Activated naive CD4-positive, alpha-beta T cell treated with anti-CD3 and anti-CD28 coated beads for 36 hours (primary cell): ENCODE measurements at regions not wholly inside any gene's neighbourhood (a gene's known extent, or its start where the extent isn't known, plus 50 kb on each side); places are given as distances from the start of the nearest gene placed in this dataset.

Experiments used
- CTCF ChIA-PET: fragments of 350-600 bp; sonication (Branson Sonifier 250); formaldehyde crosslinking; loops from one replicate; lab custom pipeline; 2021; ENCODE audit warnings: antibody characterized with exemption; lab: Charles Lee
- DNase-seq: peaks from one replicate; pipeline ENCODE4 v3.0.0-alpha.2; 2020
- H3K27ac Mint-ChIP-seq: one replicate; pipeline ENCODE4 v1.8.0; 2021; ENCODE audit warnings: mild to moderate bottlenecking, mixed read lengths
- H3K27me3 Mint-ChIP-seq: one replicate; pipeline ENCODE4 v1.8.0; 2021; ENCODE audit warnings: low read depth, mixed read lengths
- H3K36me3 Mint-ChIP-seq: one replicate; pipeline ENCODE4 v1.8.0; 2021; ENCODE audit warnings: low read depth, mixed read lengths
- H3K4me1 Mint-ChIP-seq: one replicate; pipeline ENCODE4 v1.8.0; 2021; ENCODE audit warnings: low read depth, mixed read lengths
- H3K4me3 Mint-ChIP-seq: one replicate; pipeline ENCODE4 v1.8.0; 2021; ENCODE audit warnings: mild to moderate bottlenecking, moderate library complexity, mixed read lengths
- H3K9me3 Mint-ChIP-seq: one replicate; pipeline ENCODE4 v1.8.0; 2021; ENCODE audit warnings: mixed read lengths
- intact Hi-C: fragments of 100-400 bp; cut with micrococcal nuclease; formaldehyde crosslinking; loops from one replicate; pipeline ENCODE4 v1.15.1; 2023

DNA sequence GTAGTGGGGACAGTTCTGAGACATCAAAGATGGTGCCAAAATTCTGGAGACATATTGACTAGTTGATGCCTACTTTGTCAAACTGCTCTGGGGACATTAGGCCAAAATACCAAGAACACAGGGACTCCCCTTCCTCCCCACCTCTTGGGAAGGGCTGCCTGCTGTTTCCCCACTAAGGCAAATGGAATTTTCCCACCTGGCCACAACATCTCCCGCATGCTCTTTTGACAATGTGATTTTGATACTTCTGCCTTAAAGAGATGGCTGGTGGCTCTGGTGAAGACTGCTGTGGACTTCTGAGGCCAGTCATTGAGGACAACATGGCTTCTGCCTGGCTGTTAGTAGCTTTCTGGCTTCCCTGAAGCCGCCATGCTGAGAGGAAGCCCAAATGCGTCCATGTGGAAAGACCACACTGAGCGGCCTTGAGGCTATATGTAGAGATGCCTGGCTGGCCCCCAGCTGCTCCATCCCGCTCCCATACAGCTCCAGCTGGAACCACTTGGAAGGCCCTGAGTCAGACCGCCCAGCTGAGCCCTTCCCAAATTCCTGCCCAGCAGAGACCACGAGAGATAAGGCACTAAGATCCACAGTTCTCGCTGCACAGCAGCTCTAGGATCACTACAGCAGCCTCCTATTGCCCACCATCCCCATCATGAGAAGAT, 226.7 kb downstream of the SYK start:
- CTCF ChIA-PET = interaction anchor here (0.8 to 3.1 kb wide), 2 partner anchors 113 to 405 kb away, joined by 3 to 14 read pairs; no protein-coding TSS in a partner anchor
- no peak for DNase-seq
- Mint-ChIP-seq H3K36me3 (no peaks in the 10 kb centered on the region), H3K27ac (no peak overlapping the region), H3K4me3 (no peak overlapping the region), H3K4me1 (no peaks in the 10 kb centered on the region), H3K27me3 (peaks cover 6% of the 10 kb centered on the region), H3K9me3 (no peaks in the 10 kb centered on the region)
- intact Hi-C loops = no loop called here

DNA sequence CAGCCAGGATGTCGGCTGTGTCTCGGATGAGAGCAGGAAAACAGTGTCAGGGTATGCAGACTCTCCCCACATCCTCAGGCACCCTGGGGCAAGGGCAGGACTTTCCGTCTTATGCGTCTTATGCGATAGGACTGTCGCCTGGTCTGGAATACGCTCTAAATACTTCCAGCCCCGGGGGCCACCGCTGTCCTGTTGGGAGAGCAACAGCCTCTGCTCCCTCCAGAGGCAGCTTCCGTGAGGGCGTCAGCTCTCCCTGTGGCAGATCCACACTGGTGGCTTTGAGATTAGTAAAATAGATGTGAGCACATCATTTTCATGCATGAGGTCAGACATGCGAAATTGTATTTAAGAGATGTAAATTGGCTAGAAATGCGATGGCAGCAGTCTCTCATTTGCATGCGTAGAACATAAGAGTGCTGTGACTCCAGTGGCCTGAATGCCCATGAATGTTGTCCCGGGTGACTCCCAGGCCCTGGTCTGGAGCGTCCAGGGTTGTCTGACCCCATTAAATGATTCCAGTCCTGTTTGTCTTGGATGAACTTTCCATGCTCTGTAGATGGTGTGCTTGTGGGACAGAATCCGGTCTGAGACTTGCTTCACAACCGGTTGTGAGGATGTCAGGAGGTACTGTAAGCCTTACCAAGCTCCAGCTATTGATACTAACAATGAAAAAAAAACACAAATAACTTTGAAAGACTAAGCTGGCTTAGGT, 228.2 kb downstream of the SYK start:
- no peak overlapping the region for H3K27ac Mint-ChIP-seq
- intact Hi-C loops = loop anchor here (5.0 kb wide), 1 partner anchor 1162 kb away; no protein-coding TSS in a partner anchor

DNA sequence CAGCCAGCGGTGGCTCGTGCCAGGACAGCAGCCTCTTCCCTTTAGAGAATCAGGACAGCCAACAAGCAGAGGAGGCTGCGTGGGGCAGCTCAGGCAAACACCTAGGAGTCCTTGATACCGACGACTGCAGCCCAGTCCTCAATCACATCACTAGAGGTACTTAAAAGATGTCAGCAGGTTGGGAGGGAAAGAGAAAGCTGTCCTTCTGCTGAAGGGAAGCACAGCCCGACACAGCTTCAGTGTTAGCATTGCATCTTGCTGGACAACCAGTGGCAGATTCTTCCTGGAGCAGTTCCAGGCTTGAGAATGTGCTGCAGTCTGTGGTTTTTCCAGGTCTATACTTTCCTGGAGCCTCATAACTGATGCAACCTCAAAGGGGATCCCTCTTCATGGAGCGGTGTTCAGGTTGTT, 230.5 kb downstream of the SYK start:
- intact Hi-C loops = loop anchor here (5.0 kb wide), 1 partner anchor 1160 kb away; no protein-coding TSS in a partner anchor
- no peak for DNase-seq

More for the DNA sequence above, 228.2 kb downstream of the SYK start:
- H3K9me3 Mint-ChIP-seq = no peaks in the 10 kb centered on the region
- no peaks in the 10 kb centered on the region for H3K4me1 Mint-ChIP-seq
- H3K27me3 Mint-ChIP-seq = peaks cover 6% of the 10 kb centered on the region
- CTCF ChIA-PET = interaction anchor here (0.6 to 3.1 kb wide), 4 partner anchors 13 to 407 kb away, joined by 3 to 14 read pairs (median 5); no protein-coding TSS in a partner anchor
- no peak overlapping the region for H3K4me3 Mint-ChIP-seq
- no peaks in the 10 kb centered on the region for H3K36me3 Mint-ChIP-seq
- DNase-seq = no peak

DNA sequence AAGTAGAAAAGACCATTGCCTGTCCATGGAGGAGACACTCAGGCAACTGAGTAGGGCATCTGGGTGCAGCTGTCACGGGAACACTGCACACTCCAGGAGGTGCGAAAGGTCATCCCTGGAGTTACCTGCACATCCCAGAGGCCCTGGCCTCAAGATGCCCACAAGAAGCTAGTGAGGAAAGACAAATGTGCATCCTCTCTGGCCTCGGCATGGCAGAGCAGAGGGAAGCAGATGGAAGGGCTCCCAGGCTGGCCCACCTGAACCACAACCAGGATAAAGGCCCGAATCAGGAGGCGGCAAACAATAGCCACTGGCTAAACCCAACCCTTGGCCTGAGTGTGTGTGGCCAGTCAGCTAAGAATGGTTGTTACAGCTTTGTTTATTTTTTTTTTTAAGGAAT, 231.7 kb downstream of the SYK start:
- H3K36me3 Mint-ChIP-seq = no peaks in the 10 kb centered on the region
- CTCF ChIA-PET = interaction anchor here (0.6 to 4.5 kb wide), 15 partner anchors 8 to 645 kb away, joined by 3 to 61 read pairs (median 5); partner anchors contain the start of gene NFIL3

More for the DNA sequence above, 230.5 kb downstream of the SYK start:
- Mint-ChIP-seq H3K4me3 (no peak overlapping the region), H3K36me3 (no peaks in the 10 kb centered on the region), H3K27ac (no peak overlapping the region), H3K27me3 (peaks cover 25% of the 10 kb centered on the region), H3K4me1 (peaks cover 11% of the 10 kb centered on the region), H3K9me3 (no peaks in the 10 kb centered on the region)
- CTCF ChIA-PET = interaction anchor here (1.2 to 4.5 kb wide), 3 partner anchors 9 to 394 kb away, joined by 3 to 61 read pairs (median 4); partner anchors contain the start of gene NFIL3

DNA sequence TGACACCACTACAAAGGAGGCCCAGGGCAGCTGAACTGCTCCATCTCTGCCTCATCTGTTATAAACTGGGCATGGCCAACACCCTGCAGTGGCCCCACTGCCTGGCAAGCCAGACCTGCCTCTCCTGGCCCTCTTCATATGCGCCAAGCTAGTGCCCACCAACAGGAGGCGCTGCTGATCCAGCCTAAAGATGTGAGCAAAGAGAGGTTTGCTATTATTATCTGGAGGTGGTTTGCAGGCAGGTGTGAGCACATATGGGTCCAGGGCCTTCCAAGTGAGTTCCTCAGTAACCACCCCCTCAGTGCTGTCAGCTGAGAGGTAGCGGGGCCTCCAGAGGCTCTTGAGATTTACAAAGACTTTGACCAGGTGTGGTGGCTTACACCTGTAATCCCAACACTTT, 232.2 kb downstream of the SYK start:
- CTCF ChIA-PET = interaction anchor here (0.6 to 4.5 kb wide), 20 partner anchors 9 to 644 kb away, joined by 3 to 61 read pairs (median 4); partner anchors contain the start of gene NFIL3
- peak; percentile 86 for DNase-seq
- intact Hi-C loops = loop anchor here (1.0 to 5.0 kb wide), 2 partner anchors 118 to 1159 kb away; no protein-coding TSS in a partner anchor
- no peaks in the 10 kb centered on the region for H3K9me3 Mint-ChIP-seq
- peaks cover 31% of the 10 kb centered on the region for H3K27me3 Mint-ChIP-seq
- no peak overlapping the region for H3K4me3 Mint-ChIP-seq
- peaks cover 24% of the 10 kb centered on the region for H3K4me1 Mint-ChIP-seq
- H3K36me3 Mint-ChIP-seq = no peaks in the 10 kb centered on the region
- no peak overlapping the region for H3K27ac Mint-ChIP-seq

More for the DNA sequence above, 231.7 kb downstream of the SYK start:
- no peaks in the 10 kb centered on the region for H3K9me3 Mint-ChIP-seq
- no peak overlapping the region for H3K4me3 Mint-ChIP-seq
- no peak for DNase-seq
- H3K27me3 Mint-ChIP-seq = peaks cover 27% of the 10 kb centered on the region
- peaks cover 21% of the 10 kb centered on the region for H3K4me1 Mint-ChIP-seq
- intact Hi-C loops = loop anchor here (1.0 to 5.0 kb wide), 2 partner anchors 118 to 1159 kb away; no protein-coding TSS in a partner anchor
- H3K27ac Mint-ChIP-seq = no peak overlapping the region

DNA sequence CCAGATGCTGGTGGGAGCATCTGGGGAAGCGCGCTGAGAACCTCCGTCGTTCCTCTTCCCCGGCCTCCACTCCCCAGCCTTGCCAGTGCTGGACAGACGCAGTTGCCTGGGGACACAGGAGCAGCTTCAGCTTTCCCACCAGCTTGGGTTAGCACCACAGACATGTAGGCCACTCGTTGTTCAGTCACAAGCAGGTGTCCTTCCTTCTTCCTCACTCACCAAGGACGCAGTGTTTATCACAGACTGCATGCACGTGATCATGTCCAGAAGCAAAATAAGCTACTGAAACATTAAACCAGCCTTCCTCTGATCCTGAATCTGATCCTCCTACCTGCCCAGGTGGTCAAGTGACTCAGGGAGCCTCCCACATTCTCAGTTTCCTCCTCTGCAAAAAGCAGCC, 232.9 kb downstream of the SYK start:
- CTCF ChIA-PET = interaction anchor here (0.7 to 4.5 kb wide), 17 partner anchors 10 to 644 kb away, joined by 3 to 61 read pairs (median 5); partner anchors contain the start of gene NFIL3
- Mint-ChIP-seq H3K27ac (no peak overlapping the region), H3K36me3 (no peaks in the 10 kb centered on the region), H3K4me1 (peaks cover 24% of the 10 kb centered on the region), H3K27me3 (peaks cover 32% of the 10 kb centered on the region), H3K4me3 (no peak overlapping the region), H3K9me3 (no peaks in the 10 kb centered on the region)
- intact Hi-C loops = loop anchor here (5.0 kb wide), 1 partner anchor 1158 kb away; no protein-coding TSS in a partner anchor
- no peak for DNase-seq

DNA sequence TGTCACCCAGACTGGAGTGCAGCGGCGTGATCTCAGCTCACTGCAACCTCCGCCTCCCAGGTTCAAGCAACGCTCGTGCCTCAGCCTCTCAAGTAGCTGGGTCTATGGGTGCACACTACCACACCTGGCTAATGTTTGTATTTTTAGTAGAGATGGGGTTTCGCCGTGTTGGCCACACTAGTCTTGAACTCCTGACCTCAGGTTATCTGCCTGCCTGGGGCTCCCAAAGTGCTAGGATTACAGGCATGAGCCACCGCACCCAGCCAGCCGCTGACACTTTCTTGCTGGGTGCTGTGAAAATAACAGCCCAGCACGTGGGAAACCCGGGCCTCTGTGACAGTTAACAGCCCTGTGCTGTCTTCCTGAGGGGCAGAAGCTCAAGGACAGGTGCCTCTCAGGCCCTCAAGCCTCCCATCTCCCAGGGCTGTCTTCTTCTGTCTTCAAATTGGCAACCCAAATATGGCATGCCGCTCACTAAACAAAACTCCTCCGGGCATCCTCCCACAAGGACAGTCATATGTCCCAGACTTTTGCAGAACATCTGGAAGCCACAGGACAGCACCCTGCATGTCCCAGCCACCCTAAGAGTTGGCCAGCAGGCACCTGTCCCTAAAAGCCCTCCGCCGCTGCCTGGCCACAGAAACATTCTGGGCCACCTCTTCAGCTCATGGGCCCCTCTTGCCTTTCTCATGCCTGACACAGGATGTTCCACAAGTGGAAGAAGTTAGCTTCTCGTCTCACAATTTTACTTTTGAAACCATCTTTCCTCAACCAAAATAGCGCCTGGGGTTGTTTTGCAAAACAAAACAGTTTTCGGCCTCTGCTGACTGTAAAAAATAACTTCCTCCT, 233.6 kb downstream of the SYK start:
- H3K27ac Mint-ChIP-seq = no peak overlapping the region
- H3K4me1 Mint-ChIP-seq = peaks cover 24% of the 10 kb centered on the region
- H3K4me3 Mint-ChIP-seq = no peak overlapping the region
- no peaks in the 10 kb centered on the region for H3K36me3 Mint-ChIP-seq
- H3K9me3 Mint-ChIP-seq = no peaks in the 10 kb centered on the region
- intact Hi-C loops = loop anchor here (5.0 kb wide), 2 partner anchors 692 to 1157 kb away; no protein-coding TSS in a partner anchor
- CTCF ChIA-PET = interaction anchor here (0.7 to 4.5 kb wide), 12 partner anchors 18 to 397 kb away, joined by 3 to 61 read pairs (median 6); partner anchors contain the start of gene NFIL3
- H3K27me3 Mint-ChIP-seq = peaks cover 36% of the 10 kb centered on the region
- no peak for DNase-seq

DNA sequence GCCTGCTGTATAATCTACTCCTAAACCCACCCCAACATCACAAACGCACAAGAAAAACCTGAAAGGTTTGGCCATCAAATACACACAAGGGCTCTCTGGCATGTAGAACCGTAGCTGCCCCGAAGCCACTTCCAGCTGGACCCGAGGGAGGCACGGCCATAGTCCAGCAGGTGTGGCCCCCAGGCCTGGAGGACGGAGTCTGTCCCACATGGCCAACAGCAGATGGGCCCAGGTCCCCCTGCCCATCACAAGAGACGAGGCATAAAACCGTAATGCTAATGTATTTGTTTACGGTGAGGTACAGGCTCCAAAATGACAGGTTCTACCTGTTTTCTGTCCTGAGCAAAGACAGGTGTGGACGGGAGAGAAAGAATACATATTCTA, 234.2 kb downstream of the SYK start:
- Mint-ChIP-seq H3K27ac (no peak overlapping the region), H3K4me1 (peaks cover 27% of the 10 kb centered on the region), H3K4me3 (no peak overlapping the region), H3K36me3 (no peaks in the 10 kb centered on the region), H3K9me3 (no peaks in the 10 kb centered on the region), H3K27me3 (peaks cover 40% of the 10 kb centered on the region)
- intact Hi-C loops = loop anchor here (2.0 to 5.0 kb wide), 2 partner anchors 645 to 691 kb away; no protein-coding TSS in a partner anchor
- no peak for DNase-seq
- CTCF ChIA-PET = interaction anchor here (3.1 to 4.5 kb wide), 2 partner anchors 390 to 396 kb away, joined by 17 to 61 read pairs; partner anchors contain the start of gene NFIL3

DNA sequence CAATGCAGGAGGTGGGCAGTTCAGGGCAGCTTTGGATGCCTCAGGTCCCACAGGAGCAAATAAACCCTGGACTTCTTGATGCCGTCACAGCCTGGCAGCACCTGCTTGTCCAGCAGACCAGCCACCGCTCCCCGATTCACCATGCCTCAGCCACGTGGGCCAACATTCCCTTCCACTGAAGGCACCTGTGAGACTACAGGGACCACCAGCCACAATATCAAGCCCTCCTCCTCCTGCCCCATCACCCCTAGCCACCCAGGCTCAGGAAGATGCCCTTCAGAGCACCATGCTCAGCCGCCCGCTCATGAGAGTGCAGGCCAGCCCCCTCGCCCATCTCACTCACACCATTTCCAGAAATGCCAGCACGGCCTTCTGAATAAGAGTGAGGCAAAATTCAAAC, 234.7 kb downstream of the SYK start:
- intact Hi-C loops = loop anchor here (2.0 to 5.0 kb wide), 2 partner anchors 644 to 691 kb away; no protein-coding TSS in a partner anchor
- H3K4me3 Mint-ChIP-seq = no peak overlapping the region
- peaks cover 27% of the 10 kb centered on the region for H3K4me1 Mint-ChIP-seq
- H3K27ac Mint-ChIP-seq = no peak overlapping the region
- peaks cover 38% of the 10 kb centered on the region for H3K27me3 Mint-ChIP-seq
- CTCF ChIA-PET = interaction anchor here (0.6 to 4.5 kb wide), 6 partner anchors 53 to 637 kb away, joined by 3 to 61 read pairs (median 6); partner anchors contain the start of gene NFIL3
- H3K36me3 Mint-ChIP-seq = no peaks in the 10 kb centered on the region
- no peak for DNase-seq
- no peaks in the 10 kb centered on the region for H3K9me3 Mint-ChIP-seq

DNA sequence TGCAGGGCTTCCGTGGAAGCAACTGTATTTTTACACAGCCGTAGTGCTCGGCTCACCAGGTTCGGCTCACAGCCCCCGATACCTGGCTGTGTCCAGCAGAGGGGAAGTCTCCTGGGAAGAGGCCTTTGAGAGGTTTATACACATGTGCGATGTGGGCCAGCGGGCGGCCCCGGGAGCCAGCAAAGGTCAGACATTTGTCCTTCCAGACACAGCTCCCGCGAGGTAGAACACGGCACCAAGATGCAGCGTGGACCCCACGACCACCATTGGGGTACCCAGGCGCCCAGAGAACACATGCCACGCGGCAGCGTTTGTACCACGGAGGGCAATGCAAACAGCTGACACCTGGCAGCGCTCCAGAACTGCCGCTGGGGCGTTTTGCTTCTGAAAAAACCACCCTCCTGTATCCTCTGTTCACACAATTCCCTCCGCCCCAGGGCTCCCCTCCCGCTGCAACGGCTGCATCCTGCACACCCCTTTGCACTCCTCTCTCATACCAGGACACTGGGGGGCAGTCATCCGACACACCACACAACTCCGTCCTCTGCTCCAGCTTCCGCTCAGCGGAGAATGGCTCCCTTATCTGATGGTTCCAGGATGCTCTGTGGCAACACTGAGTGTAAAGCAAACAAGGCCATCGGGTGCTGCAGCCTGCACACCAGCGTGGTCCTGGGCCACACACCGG, 235.3 kb downstream of the SYK start:
- intact Hi-C loops = loop anchor here (1.0 to 5.0 kb wide), 6 partner anchors 122 to 690 kb away; no protein-coding TSS in a partner anchor
- Mint-ChIP-seq H3K9me3 (no peaks in the 10 kb centered on the region), H3K4me1 (peaks cover 27% of the 10 kb centered on the region), H3K27me3 (peaks cover 36% of the 10 kb centered on the region), H3K36me3 (no peaks in the 10 kb centered on the region), H3K4me3 (peak overlapping the region; percentile 42), H3K27ac (no peak overlapping the region)
- CTCF ChIA-PET = interaction anchor here (0.6 to 2.4 kb wide), 15 partner anchors 10 to 641 kb away, joined by 3 to 36 read pairs (median 4); no protein-coding TSS in a partner anchor
- DNase-seq = peak; percentile 87
